Astrocyte (in vitro differentiated cells and primary cell): ENCODE measurements at regions not wholly inside any gene's neighbourhood (a gene's known extent, or its start where the extent isn't known, plus 50 kb on each side); places are given as distances from the start of the nearest gene placed in this dataset.
"Not testable (repeated sequence)": the region's sequence is repeated elsewhere in the genome, so short reads cannot be mapped to it uniquely, and the experiment has no call there.

Source experiments
- DNase-seq: peaks from one replicate; pipeline ENCODE4 v3.0.0-alpha.2; 2010; ENCODE audit warnings: low read depth
- FAIRE-seq: peaks from 2 replicates; lab custom pipeline; 2011; peaks lifted over from hg19 to GRCh38; lab: Jason Lieb, UNC
- H2AFZ ChIP-seq: 2 replicates; pipeline ENCODE4 v1.6.0; 2012; ENCODE audit warnings: low read depth, low read length, inconsistent platforms
- H3K27ac ChIP-seq: 2 replicates; pipeline ENCODE4 v1.5.1; 2011; ENCODE audit warnings: low read depth, low read length, inconsistent platforms
- H3K27me3 ChIP-seq: 2 replicates; pipeline ENCODE4 v1.6.0; 2011; ENCODE audit warnings: low read length, inconsistent platforms; ENCODE audit not compliant: insufficient read depth
- H3K36me3 ChIP-seq: 2 replicates; pipeline ENCODE4 v1.5.1; 2011; ENCODE audit warnings: low read length, inconsistent platforms; ENCODE audit not compliant: insufficient read depth
- H3K4me1 ChIP-seq: 2 replicates; pipeline ENCODE4 v1.5.1; 2011; ENCODE audit warnings: low read length, inconsistent platforms; ENCODE audit not compliant: insufficient read depth
- H3K4me2 ChIP-seq: 2 replicates; pipeline ENCODE4 v1.6.0; 2012; ENCODE audit warnings: low read length, inconsistent platforms
- H3K4me3 ChIP-seq: 2 replicates; pipeline ENCODE4 v1.5.1; 2011; ENCODE audit warnings: low read depth, mild to moderate bottlenecking, low read length, inconsistent platforms; ENCODE audit not compliant: insufficient read depth
- H3K79me2 ChIP-seq: 2 replicates; pipeline ENCODE4 v1.6.0; 2012; ENCODE audit warnings: mild to moderate bottlenecking, low read length, inconsistent platforms; ENCODE audit not compliant: insufficient read depth
- H3K9ac ChIP-seq: 2 replicates; pipeline ENCODE4 v1.6.0; 2012; ENCODE audit warnings: mild to moderate bottlenecking, low read length, inconsistent platforms
- H3K9me3 ChIP-seq: 2 replicates; pipeline ENCODE4 v1.5.1; 2012; ENCODE audit warnings: low read depth, mild to moderate bottlenecking, low read length, inconsistent platforms; ENCODE audit not compliant: insufficient read depth
- H4K20me1 ChIP-seq: 2 replicates; pipeline ENCODE4 v1.6.0; 2012; ENCODE audit warnings: low read length, inconsistent platforms; ENCODE audit not compliant: insufficient read depth
- H3K27ac Mint-ChIP-seq: one replicate; pipeline ENCODE4 v1.8.0; 2021; ENCODE audit warnings: mild to moderate bottlenecking, mixed read lengths; ENCODE audit not compliant: unreplicated experiment
- H3K27me3 Mint-ChIP-seq: one replicate; pipeline ENCODE4 v1.8.0; 2021; ENCODE audit warnings: low read depth, mixed read lengths; ENCODE audit not compliant: unreplicated experiment
- H3K36me3 Mint-ChIP-seq: one replicate; pipeline ENCODE4 v1.8.0; 2021; ENCODE audit warnings: low read depth, mixed read lengths; ENCODE audit not compliant: unreplicated experiment
- H3K4me1 Mint-ChIP-seq: one replicate; pipeline ENCODE4 v1.8.0; 2021; ENCODE audit warnings: low read depth, mixed read lengths; ENCODE audit not compliant: unreplicated experiment
- H3K4me3 Mint-ChIP-seq: one replicate; pipeline ENCODE4 v1.8.0; 2021; ENCODE audit warnings: mild to moderate bottlenecking, moderate library complexity, mixed read lengths; ENCODE audit not compliant: unreplicated experiment
- H3K9me3 Mint-ChIP-seq: one replicate; pipeline ENCODE4 v1.8.0; 2021; ENCODE audit warnings: mild to moderate bottlenecking, mixed read lengths; ENCODE audit not compliant: unreplicated experiment
- EZH2 ChIP-seq: IDR thresholded peaks from 2 replicates; pipeline ENCODE4 v1.6.1; 2012; ENCODE audit warnings: mild to moderate bottlenecking, low read length, inconsistent platforms; ENCODE audit not compliant: insufficient read depth
- TF ChIP-seq, protein P1 (sequence below): IDR thresholded peaks from 2 replicates; pipeline ENCODE4 v1.5.1; 2011; ENCODE audit warnings: low read depth, mild to moderate bottlenecking, inconsistent platforms, low read length, moderate library complexity; ENCODE audit not compliant: insufficient read depth

DNA sequence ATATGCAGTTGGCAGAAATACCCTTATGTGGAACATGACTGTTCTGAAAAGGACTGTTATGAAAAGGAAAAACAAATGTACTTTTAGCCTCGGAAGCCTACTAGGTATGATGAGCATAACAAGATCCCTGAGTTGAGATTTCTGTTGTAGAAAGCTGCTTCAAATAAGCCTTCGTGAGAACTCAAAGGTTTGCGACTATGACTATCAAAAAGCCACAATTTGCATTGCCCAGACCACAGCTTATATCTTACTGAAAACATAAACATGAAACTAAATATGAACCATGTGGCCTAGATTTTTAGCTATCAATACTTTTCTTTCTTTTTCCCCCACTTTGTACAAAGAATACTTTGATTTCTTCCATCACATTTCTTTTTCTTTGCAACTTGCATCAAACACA is 398.2 kb upstream of the LCORL start:
- Histone ChIP-seq H2AFZ (no peak overlapping the region), H3K27me3 (no peaks in the 10 kb centered on the region), H3K9ac (no peak overlapping the region), H3K4me1 (no peaks in the 10 kb centered on the region), H4K20me1 (no peaks in the 10 kb centered on the region), H3K27ac (no peak overlapping the region), H3K79me2 (no peaks in the 10 kb centered on the region), H3K4me3 (no peak overlapping the region), H3K9me3 (peaks cover 5% of the 10 kb centered on the region), H3K36me3 (no peaks in the 10 kb centered on the region), H3K4me2 (no peak overlapping the region)
- Mint-ChIP-seq H3K27ac (no peak overlapping the region), H3K27me3 (peaks cover 6% of the 10 kb centered on the region), H3K4me3 (no peak overlapping the region), H3K4me1 (no peaks in the 10 kb centered on the region), H3K9me3 (no peaks in the 10 kb centered on the region), H3K36me3 (no peaks in the 10 kb centered on the region)
- FAIRE-seq (no peak), DNase-seq (no peak)
- TF ChIP-seq, protein P1, sequence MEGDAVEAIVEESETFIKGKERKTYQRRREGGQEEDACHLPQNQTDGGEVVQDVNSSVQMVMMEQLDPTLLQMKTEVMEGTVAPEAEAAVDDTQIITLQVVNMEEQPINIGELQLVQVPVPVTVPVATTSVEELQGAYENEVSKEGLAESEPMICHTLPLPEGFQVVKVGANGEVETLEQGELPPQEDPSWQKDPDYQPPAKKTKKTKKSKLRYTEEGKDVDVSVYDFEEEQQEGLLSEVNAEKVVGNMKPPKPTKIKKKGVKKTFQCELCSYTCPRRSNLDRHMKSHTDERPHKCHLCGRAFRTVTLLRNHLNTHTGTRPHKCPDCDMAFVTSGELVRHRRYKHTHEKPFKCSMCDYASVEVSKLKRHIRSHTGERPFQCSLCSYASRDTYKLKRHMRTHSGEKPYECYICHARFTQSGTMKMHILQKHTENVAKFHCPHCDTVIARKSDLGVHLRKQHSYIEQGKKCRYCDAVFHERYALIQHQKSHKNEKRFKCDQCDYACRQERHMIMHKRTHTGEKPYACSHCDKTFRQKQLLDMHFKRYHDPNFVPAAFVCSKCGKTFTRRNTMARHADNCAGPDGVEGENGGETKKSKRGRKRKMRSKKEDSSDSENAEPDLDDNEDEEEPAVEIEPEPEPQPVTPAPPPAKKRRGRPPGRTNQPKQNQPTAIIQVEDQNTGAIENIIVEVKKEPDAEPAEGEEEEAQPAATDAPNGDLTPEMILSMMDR: no peak
- TF ChIP-seq EZH2: no peak

DNA sequence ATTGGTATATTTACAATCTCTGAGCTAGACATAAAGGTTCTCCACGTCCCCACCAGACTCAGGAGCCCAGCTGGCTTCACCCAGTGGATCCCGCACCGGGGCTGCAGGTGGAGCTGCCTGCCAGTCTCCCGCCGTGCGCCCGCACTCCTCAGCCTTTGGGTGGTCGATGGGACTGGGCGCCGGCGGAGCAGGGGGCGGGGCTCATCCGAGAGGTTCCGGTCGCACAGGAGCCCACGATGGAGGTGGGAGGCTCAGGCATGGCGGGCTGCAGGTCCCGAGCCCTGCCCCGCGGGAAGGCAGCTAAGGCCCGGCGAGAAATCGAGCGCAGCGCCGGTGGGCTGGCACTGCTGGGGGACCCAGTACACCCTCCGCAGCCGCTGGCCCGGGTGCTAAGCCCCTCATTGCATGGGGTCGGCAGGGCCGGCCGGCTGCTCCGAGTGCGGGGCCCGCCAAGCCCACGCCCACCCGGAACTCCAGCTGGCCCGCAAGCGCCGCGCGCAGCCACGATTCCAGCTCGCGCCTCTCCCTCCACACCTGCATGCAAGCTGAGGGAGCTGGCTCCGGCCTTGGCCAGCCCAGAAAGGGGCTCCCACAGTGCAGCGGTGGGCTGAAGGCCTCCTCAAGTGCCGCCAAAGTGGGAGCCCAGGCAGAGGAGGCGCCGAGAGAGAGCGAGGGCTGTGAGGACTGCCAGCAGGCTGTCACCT is 396.8 kb upstream of the LCORL start:
- H3K27ac ChIP-seq, H3K4me1 Mint-ChIP-seq, H3K9ac ChIP-seq, H3K36me3 ChIP-seq, H3K4me1 ChIP-seq, H2AFZ ChIP-seq, H3K36me3 Mint-ChIP-seq, H3K4me2 ChIP-seq, H3K4me3 ChIP-seq, H3K27me3 Mint-ChIP-seq, H3K27me3 ChIP-seq, H4K20me1 ChIP-seq, H3K79me2 ChIP-seq, H3K9me3 Mint-ChIP-seq, H3K9me3 ChIP-seq, FAIRE-seq, H3K27ac Mint-ChIP-seq, DNase-seq: not testable (repeated sequence)
- H3K4me3 Mint-ChIP-seq: peak overlapping the region; percentile 76

DNA sequence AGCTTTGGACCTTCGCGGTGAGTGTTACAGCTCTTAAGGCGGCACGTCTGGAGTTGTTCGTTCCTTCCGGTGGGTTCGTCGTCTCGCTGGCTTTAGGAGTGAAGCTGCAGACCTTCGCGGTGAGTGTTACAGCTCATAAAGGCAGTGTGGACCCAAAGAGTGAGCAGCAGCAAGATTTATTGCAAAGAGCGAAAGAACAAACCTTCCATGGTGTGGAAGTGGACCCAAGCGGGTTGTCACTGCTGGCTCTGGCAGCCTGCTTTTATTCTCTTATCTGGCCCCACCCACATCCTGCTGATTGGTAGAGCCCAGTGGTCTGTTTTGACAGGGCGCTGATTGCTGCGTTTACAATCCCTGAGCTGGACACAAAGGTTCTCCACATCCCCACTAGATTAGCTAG is 396.1 kb upstream of the LCORL start:
- H3K27ac Mint-ChIP-seq, H3K27me3 ChIP-seq, H3K36me3 Mint-ChIP-seq, H4K20me1 ChIP-seq, H3K4me1 Mint-ChIP-seq, H3K9me3 Mint-ChIP-seq, H3K79me2 ChIP-seq, H2AFZ ChIP-seq, H3K4me2 ChIP-seq, H3K4me3 ChIP-seq, H3K27me3 Mint-ChIP-seq, H3K27ac ChIP-seq, H3K36me3 ChIP-seq, DNase-seq, H3K9ac ChIP-seq, H3K9me3 ChIP-seq, FAIRE-seq, H3K4me1 ChIP-seq: not testable (repeated sequence)
- H3K4me3 Mint-ChIP-seq: peak overlapping the region; percentile 54
